ENCODE measurements at regions not wholly inside any gene's neighbourhood (a gene's known extent, or its start where the extent isn't known, plus 50 kb on each side); places are given as distances from the start of the nearest gene placed in this dataset.

DNA sequence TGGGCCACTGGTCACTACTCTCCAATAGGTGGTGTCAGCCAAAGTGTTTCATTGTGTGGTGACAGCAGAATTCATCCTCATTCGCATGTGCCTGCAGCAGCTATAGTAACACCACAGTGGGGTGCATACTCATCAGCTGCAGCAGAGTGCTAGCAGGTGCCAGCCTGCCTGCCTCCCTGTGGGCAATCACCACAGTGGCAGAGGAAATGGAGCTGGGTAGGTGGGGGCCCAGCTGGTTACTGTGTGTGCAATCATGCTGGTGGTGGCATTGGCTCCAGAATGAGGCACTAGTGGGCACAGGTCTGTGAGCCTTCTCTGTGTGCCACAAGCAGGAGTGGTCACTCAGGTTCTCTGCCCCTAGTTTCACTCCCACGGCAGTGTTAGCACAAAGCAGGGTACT, 579.2 kb downstream of the PTPRC start:
- TF ChIP-seq, protein P1, sequence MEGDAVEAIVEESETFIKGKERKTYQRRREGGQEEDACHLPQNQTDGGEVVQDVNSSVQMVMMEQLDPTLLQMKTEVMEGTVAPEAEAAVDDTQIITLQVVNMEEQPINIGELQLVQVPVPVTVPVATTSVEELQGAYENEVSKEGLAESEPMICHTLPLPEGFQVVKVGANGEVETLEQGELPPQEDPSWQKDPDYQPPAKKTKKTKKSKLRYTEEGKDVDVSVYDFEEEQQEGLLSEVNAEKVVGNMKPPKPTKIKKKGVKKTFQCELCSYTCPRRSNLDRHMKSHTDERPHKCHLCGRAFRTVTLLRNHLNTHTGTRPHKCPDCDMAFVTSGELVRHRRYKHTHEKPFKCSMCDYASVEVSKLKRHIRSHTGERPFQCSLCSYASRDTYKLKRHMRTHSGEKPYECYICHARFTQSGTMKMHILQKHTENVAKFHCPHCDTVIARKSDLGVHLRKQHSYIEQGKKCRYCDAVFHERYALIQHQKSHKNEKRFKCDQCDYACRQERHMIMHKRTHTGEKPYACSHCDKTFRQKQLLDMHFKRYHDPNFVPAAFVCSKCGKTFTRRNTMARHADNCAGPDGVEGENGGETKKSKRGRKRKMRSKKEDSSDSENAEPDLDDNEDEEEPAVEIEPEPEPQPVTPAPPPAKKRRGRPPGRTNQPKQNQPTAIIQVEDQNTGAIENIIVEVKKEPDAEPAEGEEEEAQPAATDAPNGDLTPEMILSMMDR (IDR thresholded peaks at IDR 0.05; ENCODE audit: insufficient read depth, low read length), result no peak
- TF ChIP-seq POLR2AphosphoS5 (IDR thresholded peaks at IDR 0.05; ENCODE audit: low read depth) (no peak), GABPA (IDR thresholded peaks at IDR 0.05; ENCODE audit: low read depth) (no peak)

All from HL-60 (cell line).